BJ (cell line): ENCODE measurements at regions not wholly inside any gene's neighbourhood (a gene's known extent, or its start where the extent isn't known, plus 50 kb on each side); places are given as distances from the start of the nearest gene placed in this dataset. TPM values are rescaled to one million over a fixed set of nuclear protein-coding genes. Genes with fewer than 3 reads are reported as not detected.

Source experiments
- CTCF ChIA-PET: fragments of 350-600 bp; formaldehyde crosslinking; extraction: SDS; loops from one replicate; lab custom pipeline; 2021; ENCODE audit warnings: antibody characterized with exemption, inconsistent platforms; lab: Yijun Ruan, JAX
- POLR2A ChIA-PET: fragments of 300-600 bp; sonication (Branson Sonifier 250); formaldehyde crosslinking; extraction: SDS; loops from one replicate; lab custom pipeline; 2021; ENCODE audit warnings: antibody characterized with exemption; lab: Charles Lee
- DNase-seq: peaks from one replicate; pipeline ENCODE4 v3.0.0-alpha.2; 2011; ENCODE audit warnings: low read depth
- H3K27me3 ChIP-seq: 2 replicates; pipeline ENCODE4 v1.6.0; 2011; ENCODE audit warnings: low read length; ENCODE audit not compliant: control insufficient read depth, insufficient read depth
- H3K36me3 ChIP-seq: 2 replicates; pipeline ENCODE4 v1.5.1; 2011; ENCODE audit warnings: low read length; ENCODE audit not compliant: control insufficient read depth, insufficient read depth
- H3K4me3 ChIP-seq: 2 replicates; pipeline ENCODE4 v1.5.1; 2011; ENCODE audit warnings: low read depth, mild to moderate bottlenecking, control low read depth, low read length
- CTCF ChIP-seq: IDR thresholded peaks from 2 replicates; pipeline ENCODE4 v1.5.1; 2011; ENCODE audit warnings: low read depth, mild to moderate bottlenecking, control low read depth, inconsistent platforms, low read length, moderate library complexity; ENCODE audit not compliant: insufficient read depth
- small RNA-seq: library from RNA; depleted of rRNA; stranded (forward); fragments of <200 nt; gene quantifications from one replicate; pipeline ENCODE3, GENCODE V24; 2012; ENCODE audit warnings: low replicate concordance, low read depth; ENCODE audit not compliant: insufficient read length

DNA sequence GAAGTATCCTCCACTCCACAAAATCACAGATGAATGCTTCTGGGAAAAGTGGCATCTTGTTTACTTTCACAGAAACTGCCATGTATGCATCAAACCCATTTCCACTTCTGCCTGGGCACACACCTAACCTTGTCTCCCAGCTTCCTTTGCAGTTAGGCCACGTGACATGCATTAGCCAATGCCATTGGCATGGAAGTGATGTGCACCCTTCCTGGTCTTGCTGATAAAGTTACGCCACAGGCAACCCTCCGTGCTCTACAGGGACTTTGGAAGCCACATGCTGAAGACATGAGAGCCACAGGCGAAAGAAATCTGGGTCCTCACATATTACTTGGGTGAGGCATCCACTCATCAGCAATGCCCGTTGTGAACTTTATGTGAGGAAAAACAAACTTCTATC is 123.3 kb downstream of the USP46 start:
- H3K36me3 ChIP-seq, result no peaks in the 10 kb centered on the region
- POLR2A ChIA-PET, result no interaction called here
- no peak overlapping the region for H3K4me3 ChIP-seq
- CTCF ChIA-PET, result interaction anchor here (1.2 kb wide), 1 partner anchor 10 kb away, joined by 4 read pairs; no protein-coding TSS in a partner anchor
- TF ChIP-seq CTCF, result no peak
- H3K27me3 ChIP-seq, result peaks cover 2% of the 10 kb centered on the region; the same call in 1 of the 2 replicates
- DNase-seq, result no peak

Small RNA genes in the stretch of these regions (small RNA-seq; reads per million reads assigned to genes)
- not detected for gene RNU6-1252P
